ENCODE measurements at regions not wholly inside any gene's neighbourhood (a gene's known extent, or its start where the extent isn't known, plus 50 kb on each side); places are given as distances from the start of the nearest gene placed in this dataset.

DNA sequence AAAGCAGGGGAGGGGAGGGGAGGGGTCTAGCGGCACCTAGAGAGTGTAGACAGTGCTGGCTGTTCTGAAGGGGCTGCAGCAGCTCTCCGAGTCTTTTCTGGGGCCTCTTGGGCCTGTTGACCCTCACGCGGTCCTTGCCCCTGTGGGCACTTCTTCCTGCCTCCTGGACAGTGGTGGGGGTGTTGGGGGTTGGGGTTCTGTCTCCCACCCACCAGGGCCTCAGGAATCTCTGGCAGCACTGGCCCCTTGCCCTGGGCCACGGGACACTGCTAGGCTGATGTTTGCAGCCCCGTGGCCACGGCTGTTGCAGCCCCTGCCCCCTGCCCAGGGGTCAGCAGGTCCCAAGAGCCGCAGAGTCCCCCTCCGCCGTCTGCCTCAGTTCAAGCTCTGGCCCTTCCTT is 68.9 kb upstream of the INPP5A start:
- no peaks in the 10 kb centered on the region for H3K36me3 ChIP-seq (ENCODE audit: control insufficient read depth in 2 of 2, insufficient read depth in 1 of 2, low read length in 2 of 2)
- ChIA-PET CTCF (no interaction called here), POLR2A (no interaction called here)
- no peaks in the 10 kb centered on the region for H3K4me1 ChIP-seq (ENCODE audit: control insufficient read depth, insufficient read depth, low read length)
- H3K9me3 ChIP-seq (ENCODE audit: control insufficient read depth, insufficient read depth, low read depth, low read length): no peaks in the 10 kb centered on the region
- H3K27ac ChIP-seq (ENCODE audit: extremely low read depth, low read depth, low read length): no peak overlapping the region
- no peak overlapping the region for H3K4me3 ChIP-seq (ENCODE audit: low read depth, low read length)
- TF ChIP-seq SP7 (tag by site-specific recombination; IDR thresholded peaks at IDR 0.05) (no peak), ZNF391 (tag by site-specific recombination; IDR thresholded peaks at IDR 0.05; ENCODE audit: borderline replicate concordance, low read depth) (no peak), ZSCAN16 (tag by site-specific recombination; IDR thresholded peaks at IDR 0.05) (no peak), GLIS2 (tag by site-specific recombination; IDR thresholded peaks at IDR 0.05) (no peak), FEZF1 (tag by site-specific recombination; IDR thresholded peaks at IDR 0.05) (no peak)
- TF ChIP-seq, protein P1, sequence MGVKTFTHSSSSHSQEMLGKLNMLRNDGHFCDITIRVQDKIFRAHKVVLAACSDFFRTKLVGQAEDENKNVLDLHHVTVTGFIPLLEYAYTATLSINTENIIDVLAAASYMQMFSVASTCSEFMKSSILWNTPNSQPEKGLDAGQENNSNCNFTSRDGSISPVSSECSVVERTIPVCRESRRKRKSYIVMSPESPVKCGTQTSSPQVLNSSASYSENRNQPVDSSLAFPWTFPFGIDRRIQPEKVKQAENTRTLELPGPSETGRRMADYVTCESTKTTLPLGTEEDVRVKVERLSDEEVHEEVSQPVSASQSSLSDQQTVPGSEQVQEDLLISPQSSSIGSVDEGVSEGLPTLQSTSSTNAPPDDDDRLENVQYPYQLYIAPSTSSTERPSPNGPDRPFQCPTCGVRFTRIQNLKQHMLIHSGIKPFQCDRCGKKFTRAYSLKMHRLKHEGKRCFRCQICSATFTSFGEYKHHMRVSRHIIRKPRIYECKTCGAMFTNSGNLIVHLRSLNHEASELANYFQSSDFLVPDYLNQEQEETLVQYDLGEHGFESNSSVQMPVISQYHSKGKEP (tag by site-specific recombination; IDR thresholded peaks at IDR 0.05): no peak

DNA sequence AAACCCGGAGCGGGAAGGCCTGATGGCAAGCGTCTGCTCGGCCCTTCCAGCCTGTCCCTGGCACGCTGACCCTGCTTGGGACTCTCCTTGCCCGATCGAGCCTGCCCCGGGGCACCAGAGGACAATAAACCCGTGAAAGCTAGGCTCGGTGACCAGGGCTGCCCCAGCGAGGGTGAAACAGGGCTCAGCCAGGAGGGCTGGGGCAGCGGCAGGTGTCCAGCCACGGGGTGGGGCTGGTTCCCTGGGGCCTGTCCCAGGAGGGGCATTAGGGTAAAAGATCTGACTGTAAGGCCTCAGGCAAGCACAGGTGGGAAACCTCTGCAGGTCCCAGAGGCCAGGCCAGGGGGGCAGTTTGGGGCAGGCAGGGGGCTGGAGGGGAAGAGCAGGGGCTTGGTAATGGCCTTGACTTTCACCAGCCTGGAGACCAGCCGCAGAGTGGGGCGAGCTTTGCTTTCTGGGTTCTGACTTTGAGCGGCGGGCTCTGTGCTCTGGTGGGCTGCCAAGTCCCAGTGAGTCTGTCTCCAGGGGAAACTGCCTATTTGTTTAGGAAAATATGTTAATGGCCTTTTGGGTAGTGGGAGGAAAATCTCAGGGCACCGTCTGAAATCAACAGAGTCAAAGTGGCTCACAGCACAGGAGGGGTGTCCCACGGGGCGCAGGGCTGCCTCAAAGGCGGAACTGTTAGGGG is 68.2 kb upstream of the INPP5A start:
- POLR2A ChIA-PET: no interaction called here
- Histone ChIP-seq H3K36me3 (ENCODE audit: control insufficient read depth in 2 of 2, insufficient read depth in 1 of 2, low read length in 2 of 2) (no peaks in the 10 kb centered on the region), H3K9me3 (ENCODE audit: control insufficient read depth, insufficient read depth, low read depth, low read length) (no peaks in the 10 kb centered on the region), H3K4me3 (ENCODE audit: low read depth, low read length) (no peak overlapping the region), H3K4me1 (ENCODE audit: control insufficient read depth, insufficient read depth, low read length) (no peaks in the 10 kb centered on the region), H3K27ac (ENCODE audit: extremely low read depth, low read depth, low read length) (no peak overlapping the region)
- TF ChIP-seq, protein P2, sequence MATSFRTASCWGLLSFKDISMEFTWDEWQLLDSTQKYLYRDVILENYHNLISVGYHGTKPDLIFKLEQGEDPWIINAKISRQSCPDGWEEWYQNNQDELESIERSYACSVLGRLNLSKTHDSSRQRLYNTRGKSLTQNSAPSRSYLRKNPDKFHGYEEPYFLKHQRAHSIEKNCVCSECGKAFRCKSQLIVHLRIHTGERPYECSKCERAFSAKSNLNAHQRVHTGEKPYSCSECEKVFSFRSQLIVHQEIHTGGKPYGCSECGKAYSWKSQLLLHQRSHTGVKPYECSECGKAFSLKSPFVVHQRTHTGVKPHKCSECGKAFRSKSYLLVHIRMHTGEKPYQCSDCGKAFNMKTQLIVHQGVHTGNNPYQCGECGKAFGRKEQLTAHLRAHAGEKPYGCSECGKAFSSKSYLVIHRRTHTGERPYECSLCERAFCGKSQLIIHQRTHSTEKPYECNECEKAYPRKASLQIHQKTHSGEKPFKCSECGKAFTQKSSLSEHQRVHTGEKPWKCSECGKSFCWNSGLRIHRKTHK (tag by site-specific recombination; IDR thresholded peaks at IDR 0.05): no peak
- TF ChIP-seq ZNF521 (tag by site-specific recombination; IDR thresholded peaks at IDR 0.05) (no peak), GLIS1 (tag by site-specific recombination; IDR thresholded peaks at IDR 0.05) (peak; percentile 20; the same call in 1 of the 2 replicates), ZSCAN16 (tag by site-specific recombination; IDR thresholded peaks at IDR 0.05) (no peak), ZNF394 (tag by site-specific recombination; IDR thresholded peaks at IDR 0.05; ENCODE audit: borderline replicate concordance) (no peak), ZNF658 (tag by site-specific recombination; IDR thresholded peaks at IDR 0.05) (no peak), YY2 (tag by site-specific recombination; IDR thresholded peaks at IDR 0.05) (no peak), SP3 (tag by site-specific recombination; IDR thresholded peaks at IDR 0.05) (no peak), ZNF571 (tag by site-specific recombination; IDR thresholded peaks at IDR 0.05) (no peak), GLI4 (tag by site-specific recombination; IDR thresholded peaks at IDR 0.05) (no peak), ZNF549 (tag by site-specific recombination; IDR thresholded peaks at IDR 0.05) (no peak), ZBTB8A (tag by site-specific recombination; IDR thresholded peaks at IDR 0.05) (peak; percentile 60), ZIC2 (tag by site-specific recombination; IDR thresholded peaks at IDR 0.05) (peak; percentile 76)
- TF ChIP-seq, protein P3, sequence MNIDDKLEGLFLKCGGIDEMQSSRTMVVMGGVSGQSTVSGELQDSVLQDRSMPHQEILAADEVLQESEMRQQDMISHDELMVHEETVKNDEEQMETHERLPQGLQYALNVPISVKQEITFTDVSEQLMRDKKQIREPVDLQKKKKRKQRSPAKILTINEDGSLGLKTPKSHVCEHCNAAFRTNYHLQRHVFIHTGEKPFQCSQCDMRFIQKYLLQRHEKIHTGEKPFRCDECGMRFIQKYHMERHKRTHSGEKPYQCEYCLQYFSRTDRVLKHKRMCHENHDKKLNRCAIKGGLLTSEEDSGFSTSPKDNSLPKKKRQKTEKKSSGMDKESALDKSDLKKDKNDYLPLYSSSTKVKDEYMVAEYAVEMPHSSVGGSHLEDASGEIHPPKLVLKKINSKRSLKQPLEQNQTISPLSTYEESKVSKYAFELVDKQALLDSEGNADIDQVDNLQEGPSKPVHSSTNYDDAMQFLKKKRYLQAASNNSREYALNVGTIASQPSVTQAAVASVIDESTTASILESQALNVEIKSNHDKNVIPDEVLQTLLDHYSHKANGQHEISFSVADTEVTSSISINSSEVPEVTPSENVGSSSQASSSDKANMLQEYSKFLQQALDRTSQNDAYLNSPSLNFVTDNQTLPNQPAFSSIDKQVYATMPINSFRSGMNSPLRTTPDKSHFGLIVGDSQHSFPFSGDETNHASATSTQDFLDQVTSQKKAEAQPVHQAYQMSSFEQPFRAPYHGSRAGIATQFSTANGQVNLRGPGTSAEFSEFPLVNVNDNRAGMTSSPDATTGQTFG (tag by site-specific recombination; IDR thresholded peaks at IDR 0.05; ENCODE audit: borderline replicate concordance): no peak
- TF ChIP-seq, protein P4, sequence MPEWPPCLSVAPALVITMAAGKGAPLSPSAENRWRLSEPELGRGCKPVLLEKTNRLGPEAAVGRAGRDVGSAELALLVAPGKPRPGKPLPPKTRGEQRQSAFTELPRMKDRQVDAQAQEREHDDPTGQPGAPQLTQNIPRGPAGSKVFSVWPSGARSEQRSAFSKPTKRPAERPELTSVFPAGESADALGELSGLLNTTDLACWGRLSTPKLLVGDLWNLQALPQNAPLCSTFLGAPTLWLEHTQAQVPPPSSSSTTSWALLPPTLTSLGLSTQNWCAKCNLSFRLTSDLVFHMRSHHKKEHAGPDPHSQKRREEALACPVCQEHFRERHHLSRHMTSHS (tag by site-specific recombination; IDR thresholded peaks at IDR 0.05): no peak
- TF ChIP-seq, protein P5, sequence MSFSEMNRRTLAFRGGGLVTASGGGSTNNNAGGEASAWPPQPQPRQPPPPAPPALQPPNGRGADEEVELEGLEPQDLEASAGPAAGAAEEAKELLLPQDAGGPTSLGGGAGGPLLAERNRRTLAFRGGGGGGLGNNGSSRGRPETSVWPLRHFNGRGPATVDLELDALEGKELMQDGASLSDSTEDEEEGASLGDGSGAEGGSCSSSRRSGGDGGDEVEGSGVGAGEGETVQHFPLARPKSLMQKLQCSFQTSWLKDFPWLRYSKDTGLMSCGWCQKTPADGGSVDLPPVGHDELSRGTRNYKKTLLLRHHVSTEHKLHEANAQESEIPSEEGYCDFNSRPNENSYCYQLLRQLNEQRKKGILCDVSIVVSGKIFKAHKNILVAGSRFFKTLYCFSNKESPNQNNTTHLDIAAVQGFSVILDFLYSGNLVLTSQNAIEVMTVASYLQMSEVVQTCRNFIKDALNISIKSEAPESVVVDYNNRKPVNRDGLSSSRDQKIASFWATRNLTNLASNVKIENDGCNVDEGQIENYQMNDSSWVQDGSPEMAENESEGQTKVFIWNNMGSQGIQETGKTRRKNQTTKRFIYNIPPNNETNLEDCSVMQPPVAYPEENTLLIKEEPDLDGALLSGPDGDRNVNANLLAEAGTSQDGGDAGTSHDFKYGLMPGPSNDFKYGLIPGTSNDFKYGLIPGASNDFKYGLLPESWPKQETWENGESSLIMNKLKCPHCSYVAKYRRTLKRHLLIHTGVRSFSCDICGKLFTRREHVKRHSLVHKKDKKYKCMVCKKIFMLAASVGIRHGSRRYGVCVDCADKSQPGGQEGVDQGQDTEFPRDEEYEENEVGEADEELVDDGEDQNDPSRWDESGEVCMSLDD (tag by site-specific recombination; IDR thresholded peaks at IDR 0.05): no peak
- TF ChIP-seq, protein P6, sequence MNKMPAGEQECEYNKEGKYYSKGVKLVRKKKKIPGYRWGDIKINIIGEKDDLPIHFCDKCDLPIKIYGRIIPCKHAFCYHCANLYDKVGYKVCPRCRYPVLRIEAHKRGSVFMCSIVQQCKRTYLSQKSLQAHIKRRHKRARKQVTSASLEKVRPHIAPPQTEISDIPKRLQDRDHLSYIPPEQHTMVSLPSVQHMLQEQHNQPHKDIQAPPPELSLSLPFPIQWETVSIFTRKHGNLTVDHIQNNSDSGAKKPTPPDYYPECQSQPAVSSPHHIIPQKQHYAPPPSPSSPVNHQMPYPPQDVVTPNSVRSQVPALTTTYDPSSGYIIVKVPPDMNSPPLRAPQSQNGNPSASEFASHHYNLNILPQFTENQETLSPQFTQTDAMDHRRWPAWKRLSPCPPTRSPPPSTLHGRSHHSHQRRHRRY (tag by site-specific recombination; IDR thresholded peaks at IDR 0.05): no peak
- CTCF ChIA-PET: no interaction called here
